Activated naive CD8-positive, alpha-beta T cell (primary cell): ENCODE measurements at regions not wholly inside any gene's neighbourhood (a gene's known extent, or its start where the extent isn't known, plus 50 kb on each side); places are given as distances from the start of the nearest gene placed in this dataset.
A peak's percentile ranks its signal among the peaks of the same experiment; 100 is the strongest.
"Not testable (repeated sequence)": the region's sequence is repeated elsewhere in the genome, so short reads cannot be mapped to it uniquely, and the experiment has no call there.

ENCODE experiments used
- H3K27ac Mint-ChIP-seq: one replicate; pipeline ENCODE4 v1.8.0; 2021; ENCODE audit warnings: mixed read lengths
- H3K27me3 Mint-ChIP-seq: one replicate; pipeline ENCODE4 v1.8.0; 2021; ENCODE audit warnings: mixed read lengths
- H3K36me3 Mint-ChIP-seq: one replicate; pipeline ENCODE4 v1.8.0; 2021; ENCODE audit warnings: mixed read lengths
- H3K4me1 Mint-ChIP-seq: one replicate; pipeline ENCODE4 v1.8.0; 2021; ENCODE audit warnings: low read depth, mixed read lengths
- H3K4me3 Mint-ChIP-seq: one replicate; pipeline ENCODE4 v1.8.0; 2021; ENCODE audit warnings: mild to moderate bottlenecking, mixed read lengths
- H3K9me3 Mint-ChIP-seq: one replicate; pipeline ENCODE4 v1.8.0; 2021; ENCODE audit warnings: low read depth, mixed read lengths

GRCh38 chr10:117788911-117789310, 246.4 kb downstream of the EMX2 start:
- H3K27me3 Mint-ChIP-seq: peaks cover 2% of the 10 kb centered on the region
- H3K27ac Mint-ChIP-seq: no peak overlapping the region
- H3K4me1 Mint-ChIP-seq: no peaks in the 10 kb centered on the region
- no peaks in the 10 kb centered on the region for H3K9me3 Mint-ChIP-seq
- H3K36me3 Mint-ChIP-seq: no peaks in the 10 kb centered on the region
- no peak overlapping the region for H3K4me3 Mint-ChIP-seq

GRCh38 chr10:117790179-117790578, 247.6 kb downstream of the EMX2 start:
- Mint-ChIP-seq H3K4me3 (no peak overlapping the region), H3K9me3 (no peaks in the 10 kb centered on the region), H3K27ac (no peak overlapping the region), H3K4me1 (no peaks in the 10 kb centered on the region), H3K27me3 (peaks cover 2% of the 10 kb centered on the region), H3K36me3 (no peaks in the 10 kb centered on the region)

- no peak overlapping the region for H3K27ac Mint-ChIP-seq
- no peaks in the 10 kb centered on the region for H3K4me1 Mint-ChIP-seq
- peaks cover 2% of the 10 kb centered on the region for H3K27me3 Mint-ChIP-seq
- no peaks in the 10 kb centered on the region for H3K9me3 Mint-ChIP-seq
- H3K4me3 Mint-ChIP-seq: no peak overlapping the region
- no peaks in the 10 kb centered on the region for H3K36me3 Mint-ChIP-seq
Measured at GRCh38 chr10:117790621-117791020, 248.1 kb downstream of the EMX2 start.

- Mint-ChIP-seq H3K36me3 (no peaks in the 10 kb centered on the region), H3K27me3 (peaks cover 2% of the 10 kb centered on the region), H3K27ac (no peak overlapping the region), H3K9me3 (no peaks in the 10 kb centered on the region), H3K4me3 (no peak overlapping the region), H3K4me1 (no peaks in the 10 kb centered on the region)
Measured at GRCh38 chr10:117792214-117792613, 249.7 kb downstream of the EMX2 start.

GRCh38 chr10:117796130-117796745, 250.5 kb downstream of the RAB11FIP2 start:
- H3K9me3 Mint-ChIP-seq: no peaks in the 10 kb centered on the region

GRCh38 chr10:117797296-117797695, 249.4 kb downstream of the RAB11FIP2 start:
- Mint-ChIP-seq H3K4me3 (no peak overlapping the region), H3K4me1 (no peaks in the 10 kb centered on the region), H3K27me3 (peaks cover 4% of the 10 kb centered on the region), H3K9me3 (no peaks in the 10 kb centered on the region), H3K27ac (no peak overlapping the region), H3K36me3 (no peaks in the 10 kb centered on the region)

More at GRCh38 chr10:117796130-117796745, 250.5 kb downstream of the RAB11FIP2 start:
- Mint-ChIP-seq H3K4me3 (no peak overlapping the region), H3K27me3 (peaks cover 2% of the 10 kb centered on the region), H3K27ac (no peak overlapping the region), H3K4me1 (no peaks in the 10 kb centered on the region), H3K36me3 (no peaks in the 10 kb centered on the region)

- Mint-ChIP-seq H3K27ac (no peak overlapping the region), H3K4me3 (no peak overlapping the region), H3K36me3 (no peaks in the 10 kb centered on the region), H3K4me1 (no peaks in the 10 kb centered on the region), H3K27me3 (peaks cover 2% of the 10 kb centered on the region), H3K9me3 (no peaks in the 10 kb centered on the region)
Measured at GRCh38 chr10:117801691-117802090, 245.1 kb downstream of the RAB11FIP2 start.

- Mint-ChIP-seq H3K9me3 (no peaks in the 10 kb centered on the region), H3K27ac (no peak overlapping the region), H3K4me3 (no peak overlapping the region), H3K27me3 (peaks cover 2% of the 10 kb centered on the region), H3K4me1 (no peaks in the 10 kb centered on the region), H3K36me3 (no peaks in the 10 kb centered on the region)
Measured at GRCh38 chr10:117804470-117805011, 242.2 kb downstream of the RAB11FIP2 start.

- H3K27me3 Mint-ChIP-seq: peaks cover 2% of the 10 kb centered on the region
- H3K4me3 Mint-ChIP-seq: no peak overlapping the region
- no peaks in the 10 kb centered on the region for H3K4me1 Mint-ChIP-seq
- H3K27ac Mint-ChIP-seq: no peak overlapping the region
- no peaks in the 10 kb centered on the region for H3K36me3 Mint-ChIP-seq
- H3K9me3 Mint-ChIP-seq: peaks cover 3% of the 10 kb centered on the region
Measured at GRCh38 chr10:117805139-117805538, 241.6 kb downstream of the RAB11FIP2 start.

GRCh38 chr10:117807441-117807840, 239.3 kb downstream of the RAB11FIP2 start:
- H3K9me3 Mint-ChIP-seq: peaks cover 5% of the 10 kb centered on the region
- no peak overlapping the region for H3K27ac Mint-ChIP-seq
- no peaks in the 10 kb centered on the region for H3K27me3 Mint-ChIP-seq
- H3K4me3 Mint-ChIP-seq: no peak overlapping the region
- H3K4me1 Mint-ChIP-seq: no peaks in the 10 kb centered on the region
- H3K36me3 Mint-ChIP-seq: no peaks in the 10 kb centered on the region

GRCh38 chr10:117815816-117816215, 230.9 kb downstream of the RAB11FIP2 start:
- not testable (repeated sequence) for H3K27ac Mint-ChIP-seq, H3K4me3 Mint-ChIP-seq, H3K4me1 Mint-ChIP-seq, H3K9me3 Mint-ChIP-seq, H3K36me3 Mint-ChIP-seq
- H3K27me3 Mint-ChIP-seq: peaks cover 11% of the 10 kb centered on the region

- Mint-ChIP-seq H3K27ac (no peak overlapping the region), H3K36me3 (no peaks in the 10 kb centered on the region), H3K27me3 (peaks cover 11% of the 10 kb centered on the region), H3K4me3 (no peak overlapping the region), H3K9me3 (peaks cover 5% of the 10 kb centered on the region), H3K4me1 (no peaks in the 10 kb centered on the region)
Measured at GRCh38 chr10:117817116-117817515, 229.6 kb downstream of the RAB11FIP2 start.

GRCh38 chr10:117818721-117819120, 228.0 kb downstream of the RAB11FIP2 start:
- Mint-ChIP-seq H3K4me1 (no peaks in the 10 kb centered on the region), H3K27ac (no peak overlapping the region), H3K9me3 (no peaks in the 10 kb centered on the region), H3K36me3 (no peaks in the 10 kb centered on the region), H3K27me3 (peaks cover 12% of the 10 kb centered on the region), H3K4me3 (no peak overlapping the region)

GRCh38 chr10:117819304-117819703, 227.4 kb downstream of the RAB11FIP2 start:
- Mint-ChIP-seq H3K27ac (no peak overlapping the region), H3K4me3 (no peak overlapping the region), H3K36me3 (no peaks in the 10 kb centered on the region), H3K27me3 (peaks cover 12% of the 10 kb centered on the region), H3K4me1 (no peaks in the 10 kb centered on the region), H3K9me3 (no peaks in the 10 kb centered on the region)

- Mint-ChIP-seq H3K27me3 (peaks cover 4% of the 10 kb centered on the region), H3K4me1 (peaks cover 5% of the 10 kb centered on the region), H3K9me3 (no peaks in the 10 kb centered on the region), H3K4me3 (no peak overlapping the region), H3K27ac (no peak overlapping the region), H3K36me3 (no peaks in the 10 kb centered on the region)
Measured at GRCh38 chr10:117823980-117824379, 222.8 kb downstream of the RAB11FIP2 start.

GRCh38 chr10:117830205-117830604, 216.5 kb downstream of the RAB11FIP2 start:
- Mint-ChIP-seq H3K27ac (peak overlapping the region; percentile 68), H3K36me3 (no peaks in the 10 kb centered on the region), H3K4me1 (peaks cover 30% of the 10 kb centered on the region), H3K9me3 (no peaks in the 10 kb centered on the region), H3K27me3 (no peaks in the 10 kb centered on the region), H3K4me3 (peak overlapping the region; percentile 78)
